GM12878 (cell line): ENCODE measurements at regions not wholly inside any gene's neighbourhood (a gene's known extent, or its start where the extent isn't known, plus 50 kb on each side); places are given as distances from the start of the nearest gene placed in this dataset. TPM values are rescaled to one million over a fixed set of nuclear protein-coding genes. Genes with fewer than 3 reads are reported as not detected.
A peak's percentile ranks its signal among the peaks of the same experiment; 100 is the strongest.

Experiments used
- ATAC-seq: fragments of 200-7000 bp; cut with Tn5 transposase; 3 replicates; pipeline ENCODE4 v1.9.1; 2020; ENCODE audit warnings: mild to moderate bottlenecking, moderate library complexity
- BruUV-seq: library from RNA; stranded (reverse); fragments of 400-500 nt; replicated peaks from 2 replicates; lab custom pipeline; 2021; lab: Mats Ljungman, UMichigan
- CTCF ChIA-PET: fragments of 300-600 bp; sonication (Branson Sonifier 250); formaldehyde crosslinking; extraction: SDS; loops from one replicate; lab custom pipeline; 2021; ENCODE audit warnings: inconsistent platforms; lab: Yijun Ruan, JAX
- POLR2A ChIA-PET: fragments of 350-600 bp; formaldehyde crosslinking; extraction: SDS; loops from one replicate; lab custom pipeline; 2021; ENCODE audit warnings: inconsistent platforms; lab: Charles Lee
- RAD21 ChIA-PET: fragments of 300-600 bp; sonication (Branson Sonifier 250); formaldehyde crosslinking; loops from one replicate; lab custom pipeline; 2023; ENCODE audit warnings: antibody characterized with exemption; ENCODE audit not compliant: unreplicated experiment; lab: Charles Lee
- SMC1A ChIA-PET: fragments of 300-600 bp; sonication (Branson Sonifier 250); formaldehyde crosslinking; loops from one replicate; lab custom pipeline; 2023; ENCODE audit not compliant: unreplicated experiment, uncharacterized antibody; lab: Charles Lee
- DNase-seq: peaks from one replicate; pipeline ENCODE4 v3.0.0-alpha.2; 2011; ENCODE audit warnings: low read depth, low spot score
- FAIRE-seq: peaks from 3 replicates; lab custom pipeline; 2011; peaks lifted over from hg19 to GRCh38; lab: Jason Lieb, UNC
- H2AFZ ChIP-seq: 2 replicates; pipeline ENCODE4 v1.6.0; 2011; ENCODE audit warnings: low read depth, low read length, control low read depth; ENCODE audit not compliant: control insufficient read depth
- H3K27ac ChIP-seq: 2 replicates; pipeline ENCODE4 v1.5.1; 2011; ENCODE audit warnings: control low read depth; ENCODE audit not compliant: control insufficient read depth, insufficient read depth
- H3K27me3 ChIP-seq, 2 experiments: replicated peaks in 1 of 2; 2 replicates each; pipeline versions ENCODE4 v1.6.0 to v1.6.1; 2011; ENCODE audit warnings: low read length in 1 of 2; ENCODE audit not compliant: control insufficient read depth in 2 of 2, insufficient read depth in 2 of 2
- H3K36me3 ChIP-seq, 2 experiments: 2 replicates each; pipeline ENCODE4 v1.5.1; 2011; ENCODE audit warnings: low read length in 1 of 2; ENCODE audit not compliant: control insufficient read depth in 2 of 2, insufficient read depth in 2 of 2
- H3K4me1 ChIP-seq: 2 replicates; pipeline ENCODE4 v1.6.1; 2011; ENCODE audit warnings: mild to moderate bottlenecking, low read length, moderate library complexity, mixed read lengths; ENCODE audit not compliant: control insufficient read depth, insufficient read depth
- H3K4me2 ChIP-seq: 2 replicates; pipeline ENCODE4 v1.6.0; 2011; ENCODE audit warnings: control low read depth; ENCODE audit not compliant: control insufficient read depth, insufficient read depth
- H3K4me3 ChIP-seq: fragments of 200-600 bp; sonication (generic); 2 replicates; pipeline ENCODE4 v1.5.1; 2016
- H3K79me2 ChIP-seq: 2 replicates; pipeline ENCODE4 v1.6.0; 2011; ENCODE audit warnings: low read length; ENCODE audit not compliant: control insufficient read depth, insufficient read depth
- H3K9ac ChIP-seq: 2 replicates; pipeline ENCODE4 v1.8.0; 2011; ENCODE audit warnings: low read length, control low read depth, mixed read lengths; ENCODE audit not compliant: control insufficient read depth, insufficient read depth
- H3K9me3 ChIP-seq: replicated peaks from 3 replicates; pipeline ENCODE4 v1.5.1; 2011; ENCODE audit warnings: mild to moderate bottlenecking, low read length; ENCODE audit not compliant: control insufficient read depth, insufficient read depth
- H4K20me1 ChIP-seq: 2 replicates; pipeline ENCODE4 v1.6.0; 2011; ENCODE audit not compliant: control insufficient read depth, insufficient read depth
- EED ChIP-seq: sonication (generic); IDR thresholded peaks from 2 replicates; pipeline ENCODE4 v1.6.1; 2016; ENCODE audit warnings: antibody characterized with exemption, low read depth
- HDAC2 ChIP-seq: fragments of 200-600 bp; sonication (generic); IDR thresholded peaks from 2 replicates; pipeline ENCODE4 v1.6.1; 2017
- MTA2 ChIP-seq: fragments of 450-650 bp; IDR thresholded peaks from 2 replicates; pipeline ENCODE4 v1.6.1; 2016; ENCODE audit warnings: low read depth, mild to moderate bottlenecking, moderate library complexity
- NR2C1 ChIP-seq: fragments of 450-650 bp; IDR thresholded peaks from 2 replicates; pipeline ENCODE4 v1.6.1; 2017; ENCODE audit warnings: antibody characterized with exemption, mild to moderate bottlenecking, moderate library complexity
- ZNF24 ChIP-seq: fragments of 450-650 bp; IDR thresholded peaks from 2 replicates; pipeline ENCODE4 v1.6.1; 2017; ENCODE audit warnings: antibody characterized with exemption, mild to moderate bottlenecking
- in situ Hi-C: fragments of 300-500 bp; cut with MboI; formaldehyde crosslinking; loops from 9 replicates; pipeline ENCODE4 v1.14.3; 2018; ENCODE audit warnings: mixed read lengths
- intact Hi-C: fragments of 100-400 bp; cut with micrococcal nuclease; formaldehyde crosslinking; loops from one replicate; pipeline ENCODE4 v1.14.2; 2022; ENCODE audit not compliant: unreplicated experiment
- microRNA counts: library from miRNA; unstranded; fragments of <30 nt; microRNA quantifications from one replicate; lab custom pipeline; 2016
- microRNA-seq: library from miRNA; unstranded; fragments of <30 nt; microRNA quantifications from one replicate; pipeline ENCODE4, GENCODE V29; 2018
- small RNA-seq: library from RNA; depleted of rRNA; stranded (forward); fragments of <200 nt; gene quantifications from one replicate; pipeline ENCODE3, GENCODE V24; 2014
- TF ChIP-seq, protein P1 (sequence below): IDR thresholded peaks from 2 replicates; pipeline ENCODE4 v1.6.1; 2012; ENCODE audit warnings: low read length, inconsistent platforms
- TF ChIP-seq, protein P2 (sequence below): fragments of 450-650 bp; IDR thresholded peaks from 2 replicates; pipeline ENCODE4 v1.6.1; 2017; ENCODE audit warnings: mild to moderate bottlenecking

DNA sequence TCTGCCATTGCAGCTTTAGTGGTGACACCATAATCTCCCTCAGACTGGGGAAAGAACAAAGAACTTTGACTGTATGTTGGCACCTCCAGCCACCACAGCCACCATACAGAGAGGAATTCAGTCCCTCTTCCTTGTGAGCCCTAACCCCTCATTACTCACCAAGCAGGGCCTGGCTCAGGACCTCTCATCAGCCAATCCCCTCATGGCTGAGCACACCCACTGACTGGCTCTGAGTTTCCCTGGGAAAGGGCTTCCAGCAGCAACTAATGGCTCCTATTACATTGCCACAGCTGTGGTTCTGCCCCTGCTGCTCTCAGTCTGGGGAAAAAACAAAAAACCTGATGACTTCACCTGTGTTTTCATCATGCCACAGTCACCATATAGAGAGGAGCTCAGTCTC, 1482.6 kb downstream of the FAM133A start:
- Histone ChIP-seq H3K79me2 (no peaks in the 10 kb centered on the region), H3K27ac (no peak overlapping the region), H3K4me3 (no peak overlapping the region)
- intact Hi-C loops = no loop called here
- ATAC-seq = no peak
- no TSS peak for BruUV-seq
- TF ChIP-seq MTA2 (no peak), NR2C1 (no peak), EED (no peak), HDAC2 (no peak), ZNF24 (no peak)
- TF ChIP-seq, protein P1, sequence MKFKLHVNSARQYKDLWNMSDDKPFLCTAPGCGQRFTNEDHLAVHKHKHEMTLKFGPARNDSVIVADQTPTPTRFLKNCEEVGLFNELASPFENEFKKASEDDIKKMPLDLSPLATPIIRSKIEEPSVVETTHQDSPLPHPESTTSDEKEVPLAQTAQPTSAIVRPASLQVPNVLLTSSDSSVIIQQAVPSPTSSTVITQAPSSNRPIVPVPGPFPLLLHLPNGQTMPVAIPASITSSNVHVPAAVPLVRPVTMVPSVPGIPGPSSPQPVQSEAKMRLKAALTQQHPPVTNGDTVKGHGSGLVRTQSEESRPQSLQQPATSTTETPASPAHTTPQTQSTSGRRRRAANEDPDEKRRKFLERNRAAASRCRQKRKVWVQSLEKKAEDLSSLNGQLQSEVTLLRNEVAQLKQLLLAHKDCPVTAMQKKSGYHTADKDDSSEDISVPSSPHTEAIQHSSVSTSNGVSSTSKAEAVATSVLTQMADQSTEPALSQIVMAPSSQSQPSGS = no peak
- TF ChIP-seq, protein P2, sequence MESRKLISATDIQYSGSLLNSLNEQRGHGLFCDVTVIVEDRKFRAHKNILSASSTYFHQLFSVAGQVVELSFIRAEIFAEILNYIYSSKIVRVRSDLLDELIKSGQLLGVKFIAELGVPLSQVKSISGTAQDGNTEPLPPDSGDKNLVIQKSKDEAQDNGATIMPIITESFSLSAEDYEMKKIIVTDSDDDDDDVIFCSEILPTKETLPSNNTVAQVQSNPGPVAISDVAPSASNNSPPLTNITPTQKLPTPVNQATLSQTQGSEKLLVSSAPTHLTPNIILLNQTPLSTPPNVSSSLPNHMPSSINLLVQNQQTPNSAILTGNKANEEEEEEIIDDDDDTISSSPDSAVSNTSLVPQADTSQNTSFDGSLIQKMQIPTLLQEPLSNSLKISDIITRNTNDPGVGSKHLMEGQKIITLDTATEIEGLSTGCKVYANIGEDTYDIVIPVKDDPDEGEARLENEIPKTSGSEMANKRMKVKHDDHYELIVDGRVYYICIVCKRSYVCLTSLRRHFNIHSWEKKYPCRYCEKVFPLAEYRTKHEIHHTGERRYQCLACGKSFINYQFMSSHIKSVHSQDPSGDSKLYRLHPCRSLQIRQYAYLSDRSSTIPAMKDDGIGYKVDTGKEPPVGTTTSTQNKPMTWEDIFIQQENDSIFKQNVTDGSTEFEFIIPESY = no peak
- TF ChIP-seq, all 136 proteins: peak for 0
- CTCF ChIA-PET = no interaction called here
- SMC1A ChIA-PET = no interaction called here
- no peak for FAIRE-seq
- Histone ChIP-seq H3K27me3 (no peaks in the 10 kb centered on the region), H3K4me2 (no peak overlapping the region), H3K4me1 (no peaks in the 10 kb centered on the region), H3K36me3 (no peaks in the 10 kb centered on the region), H4K20me1 (no peaks in the 10 kb centered on the region), H3K9ac (no peak overlapping the region), H2AFZ (no peak overlapping the region), H3K9me3 (no peaks in the 10 kb centered on the region)
- in situ Hi-C loops = no loop called here
- POLR2A ChIA-PET = no interaction called here
- no peak for DNase-seq
- RAD21 ChIA-PET = no interaction called here

MicroRNAs encoded in the stretch of these regions (microRNA counts, 767-probe panel; counts per million panel counts)
- microRNA hsa-miR-548m (lab: Ali Mortazavi, UCI) = 1,585 counts per million, percentile 60 among the panel's probes with 10 or more counts

Small RNA genes in the stretch of these regions (microRNA-seq; reads per million reads assigned to microRNA genes)
- gene MIR548M = not detected

Small RNA genes in the stretch of these regions (small RNA-seq; reads per million reads assigned to genes)
- not detected for gene MIR548M
